ENCODE measurements at regions not wholly inside any gene's neighbourhood (a gene's known extent, or its start where the extent isn't known, plus 50 kb on each side); places are given as distances from the start of the nearest gene placed in this dataset.

- Histone ChIP-seq H3K4ac (ENCODE audit: low read depth, low read length) (no peak overlapping the region), H2AK5ac (ENCODE audit: low read depth, low read length) (no peak overlapping the region), H3K27ac (ENCODE audit: insufficient read depth, low read length) (no peak overlapping the region), H2AFZ (replicated peaks; ENCODE audit: low read length, poor library complexity) (no peak overlapping the region), H3K23ac (ENCODE audit: low read depth, low read length) (no peak overlapping the region), H3K9me3 (ENCODE audit: control insufficient read depth, insufficient read depth, low read length) (no peaks in the 10 kb centered on the region), H4K20me1 (ENCODE audit: insufficient read depth, low read length) (no peaks in the 10 kb centered on the region), H3K4me2 (ENCODE audit: low read depth, low read length) (no peak overlapping the region), H2BK5ac (ENCODE audit: low read depth, low read length, poor library complexity, severe bottlenecking) (no peak overlapping the region), H3K56ac (ENCODE audit: extremely low read depth, insufficient read depth, low read length) (no peak overlapping the region), H4K91ac (ENCODE audit: insufficient read depth, low read depth, low read length) (no peak overlapping the region), H3K79me1 (ENCODE audit: low read depth in 1 of 2, low read length in 2 of 2) (no peaks in the 10 kb centered on the region), H3K18ac (ENCODE audit: low read depth, low read length) (no peak overlapping the region), H2BK15ac (ENCODE audit: low read depth, low read length) (no peak overlapping the region), H3K27me3 (ENCODE audit: control insufficient read depth, insufficient read depth, low read length) (no peaks in the 10 kb centered on the region), H3K36me3 (ENCODE audit: control insufficient read depth, insufficient read depth, low read length) (no peaks in the 10 kb centered on the region), H4K5ac (ENCODE audit: low read depth, low read length) (no peak overlapping the region), H2AK9ac (replicated peaks; ENCODE audit: low read depth, low read length, poor library complexity) (no peak overlapping the region), H3K4me1 (ENCODE audit: control insufficient read depth, insufficient read depth, low read length) (no peaks in the 10 kb centered on the region), H2BK20ac (ENCODE audit: low read depth, low read length) (no peak overlapping the region), H3K14ac (replicated peaks; ENCODE audit: low read depth, low read length) (no peak overlapping the region), H2BK120ac (ENCODE audit: low read depth, low read length) (no peak overlapping the region), H4K8ac (ENCODE audit: low read depth in 2 of 2, low read length in 2 of 2) (no peak overlapping the region), H3K4me3 (ENCODE audit: insufficient read depth, low read depth, low read length) (no peak overlapping the region), H3K9ac (ENCODE audit: low read depth, low read length) (no peak overlapping the region), H3K9me1 (ENCODE audit: insufficient read depth, low read length) (no peaks in the 10 kb centered on the region)
- WGBS, 2 experiments (ENCODE audit: extremely low coverage in 2 of 2, insufficient read length in 1 of 2): 100% methylated on average over 1 of the region's 1 CpG; no CpG with 5 or more reads in 1 of the 2 experiments
- ChIA-PET CTCF (no interaction called here), POLR2A (ENCODE audit: unreplicated experiment) (no interaction called here)
- in situ Hi-C loops (cut with MboI; ENCODE audit: low sequenced_read_pairs): no loop called here
- intact Hi-C loops (cut with micrococcal nuclease): no loop called here
- dilution Hi-C loops (cut with HindIII; ENCODE audit: low sequenced_read_pairs, unreplicated experiment): no loop called here
- peak; percentile 62 for TF ChIP-seq CEBPB (IDR thresholded peaks at IDR 0.05; ENCODE audit: low read depth, low read length)
- no peak for TF ChIP-seq POLR2A (IDR thresholded peaks at IDR 0.05; ENCODE audit: low read depth, low read length)
- no peak for DNase-seq
- ATAC-seq (ENCODE audit: low read depth): no peak
- no TSS peak for BruUV-seq (replicated peaks)
Observed at GRCh38 chr4:120329386-120329785, 262.7 kb upstream of the MAD2L1 start.

Measured in IMR-90 (cell line).